H1 (cell line): ENCODE measurements at regions not wholly inside any gene's neighbourhood (a gene's known extent, or its start where the extent isn't known, plus 50 kb on each side); places are given as distances from the start of the nearest gene placed in this dataset.

Experiments used
- CTCF ChIA-PET: fragments of 300-600 bp; sonication (Branson Sonifier 250); formaldehyde crosslinking; loops from one replicate; lab custom pipeline; 2021; ENCODE audit not compliant: partially characterized antibody; lab: Charles Lee
- POLR2A ChIA-PET: fragments of 300-600 bp; sonication (Branson Sonifier 250); formaldehyde crosslinking; loops from one replicate; lab custom pipeline; 2021; ENCODE audit warnings: inconsistent platforms; ENCODE audit not compliant: partially characterized antibody; lab: Charles Lee
- DNase-seq, 2 experiments: peaks; one replicate each; pipeline versions ENCODE4 v3.0.0 to v3.0.0-alpha.2; 2010 to 2022; ENCODE audit warnings: low spot score in 2 of 2, low read depth in 1 of 2, mixed read lengths in 1 of 2
- FAIRE-seq: peaks from 2 replicates; lab custom pipeline; 2011; peaks lifted over from hg19 to GRCh38; lab: Jason Lieb, UNC
- H2AFZ ChIP-seq: 2 replicates; pipeline ENCODE4 v1.8.1; 2012; ENCODE audit warnings: low read length, inconsistent platforms
- H2AK5ac ChIP-seq: 2 replicates; pipeline ENCODE4 v1.6.1; 2013; ENCODE audit warnings: low read depth, low read length
- H2BK120ac ChIP-seq: replicated peaks from 2 replicates; pipeline ENCODE3; 2013; ENCODE audit warnings: low read depth, low read length, inconsistent platforms
- H2BK12ac ChIP-seq: 2 replicates; pipeline ENCODE4 v1.6.1; 2013; ENCODE audit warnings: low read depth, low read length
- H2BK15ac ChIP-seq: 2 replicates; pipeline ENCODE4 v1.6.1; 2013; ENCODE audit warnings: low read length
- H2BK20ac ChIP-seq: 2 replicates; pipeline ENCODE4 v1.6.1; 2013; ENCODE audit warnings: low read length
- H2BK5ac ChIP-seq: 2 replicates; pipeline ENCODE4 v1.6.1; 2013; ENCODE audit warnings: low read depth, low read length
- H3K14ac ChIP-seq: 2 replicates; pipeline ENCODE4 v1.6.1; 2013; ENCODE audit warnings: inconsistent platforms; ENCODE audit not compliant: insufficient read length
- H3K18ac ChIP-seq: 2 replicates; pipeline ENCODE4 v1.6.1; 2013; ENCODE audit warnings: low read length; ENCODE audit errors: extremely low read depth
- H3K23ac ChIP-seq: 2 replicates; pipeline ENCODE4 v1.6.1; 2013; ENCODE audit warnings: inconsistent platforms; ENCODE audit not compliant: insufficient read length
- H3K23me2 ChIP-seq: 2 replicates; pipeline ENCODE4 v1.6.1; 2013; ENCODE audit warnings: low read depth, low read length
- H3K27ac ChIP-seq: 2 replicates; pipeline ENCODE4 v1.6.1; 2011; ENCODE audit warnings: low read depth, low read length, inconsistent platforms
- H3K27me3 ChIP-seq, 4 experiments: replicated peaks in 1 of 4; 1 replicate in 1 of 4; 2 replicates in 3 of 4; pipeline versions ENCODE4 v1.6.1 to v1.8.1; 2011 to 2013; ENCODE audit warnings: low read length in 3 of 4, mild to moderate bottlenecking in 3 of 4, inconsistent platforms in 2 of 4, mixed read lengths in 2 of 4, moderate library complexity in 1 of 4; ENCODE audit not compliant: control insufficient read depth in 3 of 4, insufficient read depth in 3 of 4; ENCODE audit errors: extremely low read depth in 1 of 4
- H3K36me3 ChIP-seq, 4 experiments: 2 replicates each; pipeline versions ENCODE4 v1.6.1 to v1.8.1; 2011 to 2013; ENCODE audit warnings: mild to moderate bottlenecking in 4 of 4, low read length in 3 of 4, moderate library complexity in 2 of 4, control low read depth in 1 of 4, inconsistent platforms in 1 of 4; ENCODE audit not compliant: insufficient read depth in 4 of 4, control insufficient read depth in 2 of 4
- H3K4ac ChIP-seq: replicated peaks from 2 replicates; pipeline ENCODE3; 2013; ENCODE audit warnings: low read length, low read depth, mixed read lengths, inconsistent platforms; ENCODE audit not compliant: insufficient read length
- H3K4me1 ChIP-seq, 4 experiments: replicated peaks in 1 of 4; 1 replicate in 1 of 4; 2 replicates in 3 of 4; pipeline versions ENCODE4 v1.6.1 to v1.8.1; 2011 to 2013; ENCODE audit warnings: low read length in 3 of 4, inconsistent platforms in 2 of 4, mixed read lengths in 1 of 4; ENCODE audit not compliant: insufficient read depth in 4 of 4, control insufficient read depth in 3 of 4
- H3K4me2 ChIP-seq, 2 experiments: 2 replicates each; pipeline versions ENCODE4 v1.6.1 to v1.8.1; 2011 to 2013; ENCODE audit warnings: low read depth in 2 of 2, low read length in 2 of 2, control low read depth in 1 of 2, inconsistent platforms in 1 of 2, mild to moderate bottlenecking in 1 of 2; ENCODE audit not compliant: insufficient read depth in 1 of 2
- H3K4me3 ChIP-seq, 4 experiments: fragments of 200-600, 300-600 bp in 1 of 4; sonication (generic), shearing (Covaris generic), sonication (Bioruptor Twin) in 1 of 4; 2 replicates each; pipeline versions ENCODE4 v1.5.1 to v1.8.1; 2011 to 2016; ENCODE audit warnings: low read length in 4 of 4, low read depth in 3 of 4, control low read depth in 2 of 4, inconsistent platforms in 2 of 4, mild to moderate bottlenecking in 2 of 4, mixed read lengths in 1 of 4, moderate library complexity in 1 of 4; ENCODE audit not compliant: insufficient read depth in 2 of 4; ENCODE audit errors: extremely low read depth in 1 of 4
- H3K56ac ChIP-seq: replicated peaks from 2 replicates; pipeline ENCODE3; 2013; ENCODE audit warnings: low read depth, mild to moderate bottlenecking, mixed read lengths, low read length, inconsistent platforms; ENCODE audit not compliant: insufficient read length
- H3K79me1 ChIP-seq: 2 replicates; pipeline ENCODE4 v1.6.1; 2013; ENCODE audit warnings: low read depth, low read length, control low read depth
- H3K79me2 ChIP-seq, 2 experiments: 2 replicates each; pipeline versions ENCODE4 v1.6.1 to v1.8.1; 2012 to 2013; ENCODE audit warnings: low read length in 2 of 2, mild to moderate bottlenecking in 2 of 2, inconsistent platforms in 1 of 2; ENCODE audit not compliant: insufficient read depth in 2 of 2, control insufficient read depth in 1 of 2
- H3K9ac ChIP-seq, 4 experiments: replicated peaks in 1 of 4; 1 replicate in 1 of 4; 2 replicates in 3 of 4; pipeline versions ENCODE4 v1.6.1 to v1.8.1; 2011 to 2013; ENCODE audit warnings: low read depth in 3 of 4, low read length in 3 of 4, control low read depth in 2 of 4, mild to moderate bottlenecking in 2 of 4, moderate library complexity in 2 of 4, inconsistent platforms in 1 of 4; ENCODE audit errors: extremely low read depth in 1 of 4
- H3K9me3 ChIP-seq, 2 experiments: 2 replicates each; pipeline versions ENCODE4 v1.6.1 to v1.8.1; 2012 to 2013; ENCODE audit warnings: mild to moderate bottlenecking in 2 of 2, moderate library complexity in 2 of 2, control low read depth in 1 of 2, inconsistent platforms in 1 of 2, low read depth in 1 of 2, low read length in 1 of 2, mixed read lengths in 1 of 2; ENCODE audit not compliant: insufficient read depth in 2 of 2
- H4K20me1 ChIP-seq, 2 experiments: replicated peaks in 1 of 2; 2 replicates each; pipeline versions ENCODE3 to v1.8.1; 2011 to 2013; ENCODE audit warnings: inconsistent platforms in 2 of 2, low read length in 2 of 2, mild to moderate bottlenecking in 1 of 2; ENCODE audit not compliant: insufficient read depth in 2 of 2, control insufficient read depth in 1 of 2
- H4K5ac ChIP-seq: 2 replicates; pipeline ENCODE4 v1.6.1; 2013; ENCODE audit warnings: low read length, low read depth, mixed read lengths, inconsistent platforms; ENCODE audit not compliant: insufficient read length
- H4K8ac ChIP-seq: 2 replicates; pipeline ENCODE4 v1.8.0; 2013; ENCODE audit warnings: mild to moderate bottlenecking, moderate library complexity, low read length, inconsistent platforms; ENCODE audit not compliant: insufficient read depth; ENCODE audit errors: extremely low read depth
- H4K91ac ChIP-seq: replicated peaks from 2 replicates; pipeline ENCODE3; 2013; ENCODE audit warnings: low read length, mixed read lengths, inconsistent platforms; ENCODE audit not compliant: insufficient read length
- EP300 ChIP-seq, 2 experiments: IDR thresholded peaks; 1 replicate in 1 of 2; 2 replicates in 1 of 2; pipeline ENCODE4 v1.6.1; 2011 to 2012; ENCODE audit warnings: low read depth in 2 of 2, low read length in 2 of 2, mild to moderate bottlenecking in 2 of 2, borderline replicate concordance in 1 of 2, inconsistent platforms in 1 of 2, moderate library complexity in 1 of 2
- RBBP5 ChIP-seq: IDR thresholded peaks from 2 replicates; pipeline ENCODE4 v1.7.1; 2012; ENCODE audit warnings: low read depth, mild to moderate bottlenecking, inconsistent platforms, low read length, moderate library complexity, borderline replicate concordance
- SIRT6 ChIP-seq: IDR thresholded peaks from one replicate; pipeline ENCODE4 v1.7.1; 2012; ENCODE audit warnings: low read length, inconsistent platforms
- WGBS, 2 experiments: shearing (Covaris generic) in 1 of 2; methylation state at CpG; one replicate each; pipeline versions ENCODE4 v1.1.6 to v1.1.7; 2013 to 2015; ENCODE audit warnings: low lambda C conversion rate in 2 of 2, mixed read lengths in 2 of 2, inconsistent platforms in 1 of 2, low coverage in 1 of 2, missing lambda C conversion rate in 1 of 2; ENCODE audit not compliant: insufficient replicate concordance in 2 of 2, insufficient coverage in 1 of 2, insufficient read length in 1 of 2; ENCODE audit errors: extremely low coverage in 1 of 2, missing lambda C conversion rate in 1 of 2; 5-methylcytosine and 5-hydroxymethylcytosine counted together
- TF ChIP-seq, protein P1 (sequence below): IDR thresholded peaks from 2 replicates; pipeline ENCODE4 v1.6.1; 2011; ENCODE audit warnings: low read length, improper control_type of control experiment

- Histone ChIP-seq H2BK15ac (no peak overlapping the region), H3K4me1 (no peaks in the 10 kb centered on the region), H3K27ac (no peak overlapping the region), H3K4ac (no peak overlapping the region), H2BK5ac (no peak overlapping the region), H4K5ac (no peak overlapping the region), H3K56ac (no peak overlapping the region), H3K79me1 (no peaks in the 10 kb centered on the region), H3K4me2 (no peak overlapping the region), H2AK5ac (no peak overlapping the region), H3K18ac (no peak overlapping the region), H3K27me3 (no peaks in the 10 kb centered on the region; a peak in 1 of 7 replicates), H2BK12ac (no peak overlapping the region), H2BK120ac (no peak overlapping the region), H3K23ac (no peak overlapping the region), H3K14ac (no peak overlapping the region), H2BK20ac (no peak overlapping the region), H3K23me2 (no peaks in the 10 kb centered on the region), H3K36me3 (no peaks in the 10 kb centered on the region), H2AFZ (no peak overlapping the region), H4K20me1 (no peaks in the 10 kb centered on the region), H3K4me3 (no peak overlapping the region), H3K9me3 (no peaks in the 10 kb centered on the region), H4K8ac (peak overlapping the region; percentile 16; the same call in 1 of the 2 replicates), H3K9ac (no peak overlapping the region), H3K79me2 (no peaks in the 10 kb centered on the region), H4K91ac (no peak overlapping the region)
- DNase-seq (no peak), FAIRE-seq (no peak)
- POLR2A ChIA-PET, result no interaction called here
- 90% methylated on average over 7 of the region's 8 CpGs; no CpG with 5 or more reads in 1 of the 2 experiments for WGBS, 2 experiments
- CTCF ChIA-PET, result interaction anchor here (0.6 to 1.2 kb wide), 4 partner anchors 11 to 714 kb away, joined by 3 to 4 read pairs (median 3); no protein-coding TSS in a partner anchor
- TF ChIP-seq, protein P1, sequence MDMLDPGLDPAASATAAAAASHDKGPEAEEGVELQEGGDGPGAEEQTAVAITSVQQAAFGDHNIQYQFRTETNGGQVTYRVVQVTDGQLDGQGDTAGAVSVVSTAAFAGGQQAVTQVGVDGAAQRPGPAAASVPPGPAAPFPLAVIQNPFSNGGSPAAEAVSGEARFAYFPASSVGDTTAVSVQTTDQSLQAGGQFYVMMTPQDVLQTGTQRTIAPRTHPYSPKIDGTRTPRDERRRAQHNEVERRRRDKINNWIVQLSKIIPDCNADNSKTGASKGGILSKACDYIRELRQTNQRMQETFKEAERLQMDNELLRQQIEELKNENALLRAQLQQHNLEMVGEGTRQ, result no peak
- TF ChIP-seq RBBP5 (no peak), SIRT6 (no peak), EP300 (IDR thresholded peaks at IDR 0.05; ENCODE audit: borderline replicate concordance in 1 of 2, low read depth in 2 of 2, low read length in 2 of 2) (no peak)
These were observed 93.8 kb downstream of the ARL4C start for GRCh38 chr2:234403074-234403473.
